Lower leg skin (tissue), 3 donors: ENCODE measurements at regions not wholly inside any gene's neighbourhood (a gene's known extent, or its start where the extent isn't known, plus 50 kb on each side); places are given as distances from the start of the nearest gene placed in this dataset.

Source experiments
- CTCF ChIP-seq, 3 donors: fragments of 450-650 bp; IDR thresholded peaks; one replicate each; pipeline ENCODE4 v1.5.1; 2016; ENCODE audit warnings: antibody characterized with exemption in 3 of 3, mild to moderate bottlenecking in 3 of 3, moderate library complexity in 2 of 3
- POLR2A ChIP-seq, 2 donors: fragments of 450-650 bp; IDR thresholded peaks; one replicate each; pipeline ENCODE4 v1.6.1; 2016 to 2017; ENCODE audit warnings: antibody characterized with exemption in 2 of 2, mild to moderate bottlenecking in 1 of 2, moderate library complexity in 1 of 2

GRCh38 chr13:109403012-109403421, 383.4 kb downstream of the IRS2 start:
- TF ChIP-seq POLR2A (IDR thresholded peaks at IDR 0.05) = no peak
- TF ChIP-seq CTCF (IDR thresholded peaks at IDR 0.05) = no peak
